ENCODE measurements at regions not wholly inside any gene's neighbourhood (a gene's known extent, or its start where the extent isn't known, plus 50 kb on each side); places are given as distances from the start of the nearest gene placed in this dataset.

- H3K9me3 ChIP-seq (ENCODE audit: control insufficient read depth in 2 of 2, insufficient read depth in 1 of 2, low read length in 1 of 2) = no peaks in the 10 kb centered on the region
- H3K27me3 ChIP-seq (ENCODE audit: control insufficient read depth in 2 of 2, insufficient read depth in 1 of 2, low read length in 1 of 2) = no peaks in the 10 kb centered on the region
- no peak overlapping the region for H3K4me3 ChIP-seq (ENCODE audit: low read length in 2 of 2)
- H3K4me1 ChIP-seq (ENCODE audit: control insufficient read depth in 2 of 2, insufficient read depth in 2 of 2, low read length in 2 of 2) = no peaks in the 10 kb centered on the region
- H3K36me3 ChIP-seq (ENCODE audit: control insufficient read depth in 2 of 2, insufficient read depth in 2 of 2, low read length in 1 of 2) = no peaks in the 10 kb centered on the region
- H3K27ac ChIP-seq (ENCODE audit: low read depth in 1 of 2, low read length in 1 of 2) = no peak overlapping the region
- DNase-seq (ENCODE audit: low read depth in 6 of 9, low spot score in 9 of 9) = no peak
- 98% methylated on average over 1 of the region's 1 CpG for WGBS
These were observed 206.6 kb upstream of the RASA1 start for GRCh38 chr5:87061046-87061445.

- Histone ChIP-seq H3K4me1 (ENCODE audit: control insufficient read depth in 2 of 2, insufficient read depth in 2 of 2, low read length in 2 of 2) (no peaks in the 10 kb centered on the region), H3K27ac (ENCODE audit: low read depth in 1 of 2, low read length in 1 of 2) (no peak overlapping the region), H3K27me3 (ENCODE audit: control insufficient read depth in 2 of 2, insufficient read depth in 1 of 2, low read length in 1 of 2) (no peaks in the 10 kb centered on the region), H3K36me3 (ENCODE audit: control insufficient read depth in 2 of 2, insufficient read depth in 2 of 2, low read length in 1 of 2) (no peaks in the 10 kb centered on the region), H3K4me3 (ENCODE audit: low read length in 2 of 2) (no peak overlapping the region), H3K9me3 (ENCODE audit: control insufficient read depth in 2 of 2, insufficient read depth in 1 of 2, low read length in 1 of 2) (no peaks in the 10 kb centered on the region)
- 94% methylated on average over 2 of the region's 2 CpGs for WGBS
- DNase-seq (ENCODE audit: low read depth in 6 of 9, low spot score in 9 of 9) = no peak
These were observed 198.4 kb upstream of the RASA1 start for GRCh38 chr5:87069311-87069710.

- Histone ChIP-seq H3K27ac (ENCODE audit: low read depth in 1 of 2, low read length in 1 of 2) (no peak overlapping the region), H3K27me3 (ENCODE audit: control insufficient read depth in 2 of 2, insufficient read depth in 1 of 2, low read length in 1 of 2) (no peaks in the 10 kb centered on the region), H3K9me3 (ENCODE audit: control insufficient read depth in 2 of 2, insufficient read depth in 1 of 2, low read length in 1 of 2) (no peaks in the 10 kb centered on the region), H3K36me3 (ENCODE audit: control insufficient read depth in 2 of 2, insufficient read depth in 2 of 2, low read length in 1 of 2) (no peaks in the 10 kb centered on the region), H3K4me1 (ENCODE audit: control insufficient read depth in 2 of 2, insufficient read depth in 2 of 2, low read length in 2 of 2) (peaks cover under 1 to 6% of the 10 kb centered on the region in 2 donors), H3K4me3 (ENCODE audit: low read length in 2 of 2) (no peak overlapping the region)
- 92% methylated on average over 3 of the region's 3 CpGs for WGBS
- DNase-seq (ENCODE audit: low read depth in 6 of 9, low spot score in 9 of 9) = peak in 1 of 9 donors; percentile 13
These were observed 197.6 kb upstream of the RASA1 start for GRCh38 chr5:87069974-87070608.

- Histone ChIP-seq H3K4me3 (ENCODE audit: low read length in 2 of 2) (no peak overlapping the region), H3K27me3 (ENCODE audit: control insufficient read depth in 2 of 2, insufficient read depth in 1 of 2, low read length in 1 of 2) (no peaks in the 10 kb centered on the region), H3K9me3 (ENCODE audit: control insufficient read depth in 2 of 2, insufficient read depth in 1 of 2, low read length in 1 of 2) (no peaks in the 10 kb centered on the region), H3K36me3 (ENCODE audit: control insufficient read depth in 2 of 2, insufficient read depth in 2 of 2, low read length in 1 of 2) (no peaks in the 10 kb centered on the region), H3K4me1 (ENCODE audit: control insufficient read depth in 2 of 2, insufficient read depth in 2 of 2, low read length in 2 of 2) (peaks cover 2 to 9% of the 10 kb centered on the region in 2 donors), H3K27ac (ENCODE audit: low read depth in 1 of 2, low read length in 1 of 2) (no peak overlapping the region)
- DNase-seq (ENCODE audit: low read depth in 6 of 9, low spot score in 9 of 9) = no peak
- 96% methylated on average over 2 of the region's 2 CpGs for WGBS
These were observed 193.6 kb upstream of the RASA1 start for GRCh38 chr5:87074072-87074471.

GRCh38 chr5:87074934-87075541, 192.6 kb upstream of the RASA1 start:
- WGBS = 21% methylated on average over 2 of the region's 2 CpGs
- Histone ChIP-seq H3K9me3 (ENCODE audit: control insufficient read depth in 2 of 2, insufficient read depth in 1 of 2, low read length in 1 of 2) (no peaks in the 10 kb centered on the region), H3K4me1 (ENCODE audit: control insufficient read depth in 2 of 2, insufficient read depth in 2 of 2, low read length in 2 of 2) (peaks cover 4 to 9% of the 10 kb centered on the region in 2 donors), H3K36me3 (ENCODE audit: control insufficient read depth in 2 of 2, insufficient read depth in 2 of 2, low read length in 1 of 2) (no peaks in the 10 kb centered on the region), H3K4me3 (ENCODE audit: low read length in 2 of 2) (no peak overlapping the region), H3K27ac (ENCODE audit: low read depth in 1 of 2, low read length in 1 of 2) (peak overlapping the region in 1 of 2 donors; percentile 25), H3K27me3 (ENCODE audit: control insufficient read depth in 2 of 2, insufficient read depth in 1 of 2, low read length in 1 of 2) (no peaks in the 10 kb centered on the region)
- peak in 2 of 9 donors; percentile 30 to 56 for DNase-seq (ENCODE audit: low read depth in 6 of 9, low spot score in 9 of 9)

GRCh38 chr5:87076411-87076810, 191.3 kb upstream of the RASA1 start:
- H3K4me1 ChIP-seq (ENCODE audit: control insufficient read depth in 2 of 2, insufficient read depth in 2 of 2, low read length in 2 of 2) = peaks cover 4 to 9% of the 10 kb centered on the region in 2 donors
- H3K27ac ChIP-seq (ENCODE audit: low read depth in 1 of 2, low read length in 1 of 2) = no peak overlapping the region
- no peak for DNase-seq (ENCODE audit: low read depth in 6 of 9, low spot score in 9 of 9)
- H3K9me3 ChIP-seq (ENCODE audit: control insufficient read depth in 2 of 2, insufficient read depth in 1 of 2, low read length in 1 of 2) = no peaks in the 10 kb centered on the region
- H3K36me3 ChIP-seq (ENCODE audit: control insufficient read depth in 2 of 2, insufficient read depth in 2 of 2, low read length in 1 of 2) = no peaks in the 10 kb centered on the region
- WGBS = 98% methylated on average over 4 of the region's 4 CpGs
- H3K27me3 ChIP-seq (ENCODE audit: control insufficient read depth in 2 of 2, insufficient read depth in 1 of 2, low read length in 1 of 2) = no peaks in the 10 kb centered on the region
- H3K4me3 ChIP-seq (ENCODE audit: low read length in 2 of 2) = no peak overlapping the region

GRCh38 chr5:87076931-87077330, 190.8 kb upstream of the RASA1 start:
- H3K9me3 ChIP-seq (ENCODE audit: control insufficient read depth in 2 of 2, insufficient read depth in 1 of 2, low read length in 1 of 2) = no peaks in the 10 kb centered on the region
- no peaks in the 10 kb centered on the region for H3K36me3 ChIP-seq (ENCODE audit: control insufficient read depth in 2 of 2, insufficient read depth in 2 of 2, low read length in 1 of 2)
- no peak for DNase-seq (ENCODE audit: low read depth in 6 of 9, low spot score in 9 of 9)
- no peak overlapping the region for H3K27ac ChIP-seq (ENCODE audit: low read depth in 1 of 2, low read length in 1 of 2)
- 97% methylated on average over 2 of the region's 2 CpGs for WGBS
- no peak overlapping the region for H3K4me3 ChIP-seq (ENCODE audit: low read length in 2 of 2)
- H3K27me3 ChIP-seq (ENCODE audit: control insufficient read depth in 2 of 2, insufficient read depth in 1 of 2, low read length in 1 of 2) = no peaks in the 10 kb centered on the region
- H3K4me1 ChIP-seq (ENCODE audit: control insufficient read depth in 2 of 2, insufficient read depth in 2 of 2, low read length in 2 of 2) = peaks cover 4 to 12% of the 10 kb centered on the region in 2 donors

GRCh38 chr5:87079219-87079618, 188.5 kb upstream of the RASA1 start:
- peaks cover 4 to 12% of the 10 kb centered on the region in 2 donors for H3K4me1 ChIP-seq (ENCODE audit: control insufficient read depth in 2 of 2, insufficient read depth in 2 of 2, low read length in 2 of 2)
- no peak overlapping the region for H3K27ac ChIP-seq (ENCODE audit: low read depth in 1 of 2, low read length in 1 of 2)
- no peaks in the 10 kb centered on the region for H3K36me3 ChIP-seq (ENCODE audit: control insufficient read depth in 2 of 2, insufficient read depth in 2 of 2, low read length in 1 of 2)
- DNase-seq (ENCODE audit: low read depth in 6 of 9, low spot score in 9 of 9) = peak in 3 of 9 donors; percentile 10 to 43 (median 13)
- H3K27me3 ChIP-seq (ENCODE audit: control insufficient read depth in 2 of 2, insufficient read depth in 1 of 2, low read length in 1 of 2) = no peaks in the 10 kb centered on the region
- H3K9me3 ChIP-seq (ENCODE audit: control insufficient read depth in 2 of 2, insufficient read depth in 1 of 2, low read length in 1 of 2) = peaks cover 0 to under 1% of the 10 kb centered on the region in 2 donors
- no peak overlapping the region for H3K4me3 ChIP-seq (ENCODE audit: low read length in 2 of 2)
- 62% methylated on average over 2 of the region's 2 CpGs for WGBS

- H3K4me1 ChIP-seq (ENCODE audit: control insufficient read depth in 2 of 2, insufficient read depth in 2 of 2, low read length in 2 of 2) = peaks cover 2 to 4% of the 10 kb centered on the region in 2 donors
- H3K9me3 ChIP-seq (ENCODE audit: control insufficient read depth in 2 of 2, insufficient read depth in 1 of 2, low read length in 1 of 2) = peaks cover 0 to 9% of the 10 kb centered on the region in 2 donors
- WGBS = 16% methylated on average over 3 of the region's 3 CpGs
- no peaks in the 10 kb centered on the region for H3K36me3 ChIP-seq (ENCODE audit: control insufficient read depth in 2 of 2, insufficient read depth in 2 of 2, low read length in 1 of 2)
- no peak for DNase-seq (ENCODE audit: low read depth in 6 of 9, low spot score in 9 of 9)
- no peak overlapping the region for H3K27ac ChIP-seq (ENCODE audit: low read depth in 1 of 2, low read length in 1 of 2)
- no peaks in the 10 kb centered on the region for H3K27me3 ChIP-seq (ENCODE audit: control insufficient read depth in 2 of 2, insufficient read depth in 1 of 2, low read length in 1 of 2)
- H3K4me3 ChIP-seq (ENCODE audit: low read length in 2 of 2) = no peak overlapping the region
These were observed 186.7 kb upstream of the RASA1 start for GRCh38 chr5:87081016-87081415.

Measured in thymus (tissue), 11 donors.